HG03135 (cell line): ENCODE measurements at regions not wholly inside any gene's neighbourhood (a gene's known extent, or its start where the extent isn't known, plus 50 kb on each side); places are given as distances from the start of the nearest gene placed in this dataset.
"Not testable (repeated sequence)": the region's sequence is repeated elsewhere in the genome, so short reads cannot be mapped to it uniquely, and the experiment has no call there.

Experiments used
- ATAC-seq: cut with Tn5 transposase; IDR thresholded peaks from one replicate; pipeline ENCODE4 v1.9.1; 2021; ENCODE audit warnings: mild to moderate bottlenecking, moderate library complexity; ENCODE audit not compliant: unreplicated experiment

- ATAC-seq: no peak
These were observed 279.2 kb downstream of the ALG10 start for GRCh38 chr12:34301251-34302130.

- no peak for ATAC-seq
These were observed 280.0 kb downstream of the ALG10 start for GRCh38 chr12:34302131-34302885.

- no peak for ATAC-seq
These were observed 281.0 kb downstream of the ALG10 start for GRCh38 chr12:34303091-34303870.

- ATAC-seq: no peak
These were observed 281.7 kb downstream of the ALG10 start for GRCh38 chr12:34304001-34304400.

GRCh38 chr12:34304546-34304945 is 282.2 kb downstream of the ALG10 start:
- ATAC-seq: no peak

- no peak for ATAC-seq
These were observed 282.9 kb downstream of the ALG10 start for GRCh38 chr12:34305176-34305575.

- no peak for ATAC-seq
These were observed 284.0 kb downstream of the ALG10 start for GRCh38 chr12:34306133-34306830.

- not testable (repeated sequence) for ATAC-seq
These were observed 287.8 kb downstream of the ALG10 start for GRCh38 chr12:34309806-34310804.

GRCh38 chr12:34311337-34311736 is 289.0 kb downstream of the ALG10 start:
- ATAC-seq: no peak

GRCh38 chr12:34327671-34328070 is 305.4 kb downstream of the ALG10 start:
- no peak for ATAC-seq

GRCh38 chr12:34333337-34333736 is 311.0 kb downstream of the ALG10 start:
- no peak for ATAC-seq

- ATAC-seq: no peak
These were observed 312.2 kb downstream of the ALG10 start for GRCh38 chr12:34334538-34334937.

GRCh38 chr12:34334953-34335743 is 312.9 kb downstream of the ALG10 start:
- no peak for ATAC-seq

GRCh38 chr12:34335819-34336262 is 313.5 kb downstream of the ALG10 start:
- no peak for ATAC-seq

GRCh38 chr12:34336619-34337465 is 314.5 kb downstream of the ALG10 start:
- ATAC-seq: no peak

- no peak for ATAC-seq
These were observed 316.5 kb downstream of the ALG10 start for GRCh38 chr12:34338751-34339150.

GRCh38 chr12:34339922-34340321 is 317.6 kb downstream of the ALG10 start:
- ATAC-seq: no peak
